Effector memory CD8-positive, alpha-beta T cell (primary cell): ENCODE measurements at regions not wholly inside any gene's neighbourhood (a gene's known extent, or its start where the extent isn't known, plus 50 kb on each side); places are given as distances from the start of the nearest gene placed in this dataset.

Source experiments
- ATAC-seq: fragments of 150-1000 bp; cut with Tn5 transposase; replicated peaks from 2 replicates; pipeline ENCODE4 v1.10.0; 2021; ENCODE audit warnings: mild to moderate bottlenecking, moderate library complexity
- DNase-seq, 3 experiments: peaks; one replicate each; pipeline ENCODE4 v3.0.0; 2021
- H3K27ac Mint-ChIP-seq, 2 donors: one replicate each; pipeline ENCODE4 v1.8.0; 2022; ENCODE audit warnings: mild to moderate bottlenecking in 2 of 2, mixed read lengths in 2 of 2, moderate library complexity in 2 of 2
- H3K27me3 Mint-ChIP-seq, 2 donors: one replicate each; pipeline ENCODE4 v1.8.0; 2022; ENCODE audit warnings: mixed read lengths in 2 of 2
- H3K36me3 Mint-ChIP-seq: one replicate; pipeline ENCODE4 v1.8.0; 2022; ENCODE audit warnings: mild to moderate bottlenecking, moderate library complexity, mixed read lengths; ENCODE audit not compliant: insufficient read depth
- H3K4me1 Mint-ChIP-seq, 2 donors: one replicate each; pipeline ENCODE4 v1.8.0; 2022; ENCODE audit warnings: low read depth in 2 of 2, mixed read lengths in 2 of 2
- H3K4me3 Mint-ChIP-seq, 2 donors: one replicate each; pipeline ENCODE4 v1.8.0; 2022; ENCODE audit warnings: mild to moderate bottlenecking in 2 of 2, mixed read lengths in 2 of 2, moderate library complexity in 2 of 2
- H3K9me3 Mint-ChIP-seq, 2 donors: one replicate each; pipeline ENCODE4 v1.8.0; 2022; ENCODE audit warnings: mixed read lengths in 2 of 2

DNA sequence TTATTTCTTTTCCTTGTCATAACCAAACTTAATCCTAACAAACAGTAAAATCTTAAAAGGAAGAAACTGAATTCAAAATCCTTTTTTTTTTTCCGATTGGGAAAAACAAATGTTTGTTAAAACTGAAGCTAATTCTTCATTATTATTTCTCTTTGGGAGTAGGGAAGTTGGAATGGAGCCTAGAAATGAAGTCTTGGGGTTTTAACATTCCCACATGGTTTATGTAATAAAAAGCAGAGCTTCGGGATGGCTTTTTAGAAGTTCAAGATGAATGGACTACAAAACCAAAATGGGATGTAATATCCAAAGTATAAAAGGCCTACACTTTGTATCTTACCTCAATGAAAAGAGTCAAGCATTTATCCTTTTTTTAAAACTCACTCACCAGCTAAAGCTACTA lies 189.0 kb upstream of the TMC3 start:
- Mint-ChIP-seq H3K9me3 (peaks cover 0 to 2% of the 10 kb centered on the region in 2 donors), H3K4me1 (no peaks in the 10 kb centered on the region), H3K36me3 (no peaks in the 10 kb centered on the region), H3K27ac (no peak overlapping the region), H3K27me3 (peaks cover 16 to 23% of the 10 kb centered on the region in 2 donors), H3K4me3 (no peak overlapping the region)
- ATAC-seq (no peak), DNase-seq (no peak)

- ATAC-seq (no peak), DNase-seq (no peak)
- no peak overlapping the region for H3K4me3 Mint-ChIP-seq
- peaks cover 34 to 37% of the 10 kb centered on the region in 2 donors for H3K27me3 Mint-ChIP-seq
- H3K36me3 Mint-ChIP-seq = no peaks in the 10 kb centered on the region
- peaks cover 0 to 8% of the 10 kb centered on the region in 2 donors for H3K9me3 Mint-ChIP-seq
- no peak overlapping the region for H3K27ac Mint-ChIP-seq
- no peaks in the 10 kb centered on the region for H3K4me1 Mint-ChIP-seq
Measured at GRCh38 chr15:81560405-81560804, 186.4 kb upstream of the TMC3 start.

DNA sequence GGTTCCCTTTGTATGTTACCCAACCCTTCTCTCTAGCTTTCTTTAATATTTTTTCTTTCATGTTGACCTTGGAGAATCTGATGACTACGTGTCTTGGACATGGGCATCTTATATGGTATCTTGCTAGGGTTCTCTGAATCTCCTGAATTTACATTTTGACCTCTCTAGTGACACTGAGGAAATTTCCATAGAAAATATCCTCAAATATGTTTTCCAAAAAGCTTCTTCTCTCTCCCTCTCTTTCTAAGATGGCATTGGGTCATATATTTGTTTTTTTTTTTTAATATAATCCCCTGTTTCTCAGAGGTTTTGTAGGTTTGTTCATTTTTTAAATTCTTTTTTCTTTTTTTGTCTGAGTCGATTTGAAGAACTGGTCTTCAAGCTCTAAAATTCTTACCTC lies 184.0 kb upstream of the TMC3 start:
- H3K4me1 Mint-ChIP-seq = no peaks in the 10 kb centered on the region
- no peak for DNase-seq

DNA sequence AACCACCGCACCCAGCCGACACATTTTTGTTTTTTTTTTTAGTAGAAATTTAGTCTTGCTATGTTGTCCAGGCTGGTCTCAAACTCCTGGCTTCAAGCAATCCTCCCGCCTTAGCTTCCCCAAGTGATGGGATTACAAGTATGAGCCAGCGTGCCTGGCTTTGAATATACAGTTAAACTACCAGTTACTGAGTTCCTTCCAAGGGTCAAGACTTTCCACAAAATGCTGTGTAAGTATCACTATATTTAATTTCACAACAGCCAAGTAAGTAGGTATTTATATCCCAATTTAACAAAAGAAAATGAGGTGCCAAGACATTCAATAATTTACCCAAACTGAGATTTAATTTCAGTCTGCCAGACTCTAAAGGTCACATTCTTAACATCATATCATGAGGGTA lies 181.3 kb upstream of the TMC3 start:
- H3K36me3 Mint-ChIP-seq = no peaks in the 10 kb centered on the region
- H3K4me3 Mint-ChIP-seq = no peak overlapping the region
- peaks cover 40 to 52% of the 10 kb centered on the region in 2 donors for H3K27me3 Mint-ChIP-seq
- H3K27ac Mint-ChIP-seq = no peak overlapping the region
- ATAC-seq (no peak), DNase-seq (no peak)
- H3K4me1 Mint-ChIP-seq = no peaks in the 10 kb centered on the region
- peaks cover 0 to 8% of the 10 kb centered on the region in 2 donors for H3K9me3 Mint-ChIP-seq

More for the DNA sequence above, 184.0 kb upstream of the TMC3 start:
- H3K36me3 Mint-ChIP-seq = no peaks in the 10 kb centered on the region
- H3K27ac Mint-ChIP-seq = no peak overlapping the region
- no peak overlapping the region for H3K4me3 Mint-ChIP-seq
- ATAC-seq = no peak
- H3K27me3 Mint-ChIP-seq = peaks cover 43 to 53% of the 10 kb centered on the region in 2 donors
- H3K9me3 Mint-ChIP-seq = peaks cover 0 to 8% of the 10 kb centered on the region in 2 donors

DNA sequence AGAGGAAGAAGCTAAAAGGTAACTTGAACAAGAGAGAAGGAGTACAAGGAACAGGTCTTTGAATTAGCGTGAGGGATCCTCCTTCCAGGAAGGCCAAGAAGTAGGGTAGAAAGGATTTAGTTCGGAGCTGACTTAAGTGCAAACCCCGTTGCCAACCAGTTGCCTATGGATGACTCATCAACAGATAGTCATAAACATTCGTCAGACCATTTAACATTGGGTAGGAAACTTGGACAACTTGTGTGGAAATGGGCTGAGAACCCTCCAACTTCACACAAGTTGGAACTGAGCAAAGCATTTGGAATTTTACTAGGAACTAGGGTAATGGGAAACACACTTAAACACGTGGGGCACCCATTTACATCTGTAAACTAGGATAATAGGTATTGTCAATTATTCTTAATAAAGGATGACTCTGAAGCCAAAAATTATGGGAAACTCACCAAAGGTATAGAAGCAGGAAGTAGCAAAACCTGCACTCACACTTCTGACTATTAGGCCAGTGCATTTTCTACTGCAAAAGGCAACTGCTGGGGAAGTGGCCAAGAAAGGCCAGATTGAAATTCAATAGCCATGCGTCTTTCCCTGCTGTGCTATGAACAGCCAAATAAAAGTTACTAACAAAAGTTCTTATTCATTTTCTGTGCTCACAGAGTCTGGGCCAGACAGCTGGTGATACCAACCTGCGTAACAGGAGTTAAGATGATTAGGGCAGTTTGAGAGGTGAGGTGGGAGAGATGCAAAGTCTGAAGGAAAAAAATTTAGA lies 174.5 kb upstream of the TMC3 start:
- Mint-ChIP-seq H3K27me3 (peaks cover 13 to 18% of the 10 kb centered on the region in 2 donors), H3K9me3 (no peaks in the 10 kb centered on the region), H3K4me1 (no peaks in the 10 kb centered on the region), H3K36me3 (no peaks in the 10 kb centered on the region), H3K27ac (no peak overlapping the region), H3K4me3 (no peak overlapping the region)
- ATAC-seq (no peak), DNase-seq (no peak)

GRCh38 chr15:81547521-81548132 lies 173.6 kb upstream of the TMC3 start:
- Mint-ChIP-seq H3K4me3 (no peak overlapping the region), H3K27ac (no peak overlapping the region), H3K27me3 (peaks cover 10 to 13% of the 10 kb centered on the region in 2 donors), H3K4me1 (no peaks in the 10 kb centered on the region), H3K9me3 (no peaks in the 10 kb centered on the region), H3K36me3 (no peaks in the 10 kb centered on the region)
- no peak for ATAC-seq
- no peak for DNase-seq

DNA sequence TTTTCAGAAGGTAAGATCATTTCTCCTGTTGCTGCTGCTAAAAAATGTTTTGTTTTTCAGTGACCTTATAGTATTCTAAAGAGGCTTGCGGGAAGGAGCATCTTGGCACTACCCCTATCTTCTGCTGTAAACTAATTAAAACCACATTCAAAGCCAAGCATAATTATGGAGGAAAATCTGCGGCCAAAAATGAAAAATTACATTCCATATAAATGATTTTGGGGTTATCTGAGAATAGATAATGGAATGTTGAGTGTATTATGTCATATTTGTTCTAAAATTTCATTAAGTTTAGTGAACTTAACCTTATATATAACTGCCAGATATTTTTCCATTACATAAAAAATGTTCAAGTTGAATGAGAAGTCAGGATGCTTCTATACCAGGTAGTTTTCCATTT lies 170.4 kb upstream of the TMC3 start:
- Mint-ChIP-seq H3K27ac (no peak overlapping the region), H3K9me3 (no peaks in the 10 kb centered on the region), H3K27me3 (peaks cover 13 to 24% of the 10 kb centered on the region in 2 donors), H3K4me1 (no peaks in the 10 kb centered on the region), H3K36me3 (no peaks in the 10 kb centered on the region), H3K4me3 (no peak overlapping the region)
- no peak for DNase-seq
- ATAC-seq = no peak

DNA sequence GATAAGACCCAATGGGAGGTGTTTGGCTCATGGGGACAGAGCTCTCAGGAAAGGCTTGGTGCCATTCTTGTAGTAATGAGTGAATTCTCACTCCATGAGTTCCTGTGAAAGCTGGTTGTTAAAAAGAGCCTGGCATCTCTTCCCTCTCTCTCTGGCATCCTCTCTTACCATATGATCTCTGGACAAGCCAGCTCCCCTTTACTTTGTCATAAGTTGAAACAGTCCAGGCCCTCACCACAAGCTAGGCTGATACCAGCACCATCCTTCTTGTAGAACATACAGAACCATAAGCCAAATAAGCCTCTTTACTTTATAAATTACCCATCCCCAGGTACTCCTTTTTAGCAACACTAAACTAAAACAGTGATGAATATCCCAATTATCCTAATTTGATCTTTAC lies 166.9 kb upstream of the TMC3 start:
- Mint-ChIP-seq H3K36me3 (no peaks in the 10 kb centered on the region), H3K9me3 (no peaks in the 10 kb centered on the region), H3K4me3 (no peak overlapping the region)

GRCh38 chr15:81536356-81536755 lies 162.3 kb upstream of the TMC3 start:
- Mint-ChIP-seq H3K36me3 (no peaks in the 10 kb centered on the region), H3K27me3 (peaks cover 52 to 59% of the 10 kb centered on the region in 2 donors), H3K4me1 (no peaks in the 10 kb centered on the region), H3K27ac (no peak overlapping the region), H3K4me3 (no peak overlapping the region), H3K9me3 (no peaks in the 10 kb centered on the region)
- ATAC-seq = no peak
- no peak for DNase-seq

More for the DNA sequence above, 166.9 kb upstream of the TMC3 start:
- ATAC-seq = no peak
- Mint-ChIP-seq H3K4me1 (no peaks in the 10 kb centered on the region), H3K27ac (no peak overlapping the region), H3K27me3 (peaks cover 29 to 41% of the 10 kb centered on the region in 2 donors)
- DNase-seq = no peak

DNA sequence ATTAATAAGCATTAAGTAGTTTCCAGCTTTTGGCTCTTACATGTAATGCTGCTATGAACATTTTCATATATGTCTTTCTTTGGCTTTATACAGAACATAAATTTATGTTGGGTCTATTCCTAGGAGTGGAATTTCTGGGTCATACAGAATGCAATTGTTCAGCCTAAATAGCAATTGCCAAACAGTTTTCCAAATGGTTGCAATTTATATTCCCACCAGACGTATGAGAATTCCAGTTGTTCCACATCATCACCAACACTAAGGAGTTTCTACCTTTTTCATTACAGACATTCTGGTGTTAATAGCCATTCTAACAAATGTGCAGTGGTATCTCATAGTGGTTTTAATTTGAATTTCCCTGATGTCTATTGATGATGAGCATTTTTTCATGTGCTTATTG lies 160.1 kb upstream of the TMC3 start:
- no peak for ATAC-seq
- Mint-ChIP-seq H3K4me3 (no peak overlapping the region), H3K4me1 (no peaks in the 10 kb centered on the region), H3K36me3 (no peaks in the 10 kb centered on the region), H3K9me3 (no peaks in the 10 kb centered on the region), H3K27ac (no peak overlapping the region), H3K27me3 (peaks cover 42 to 56% of the 10 kb centered on the region in 2 donors)
- DNase-seq = no peak

DNA sequence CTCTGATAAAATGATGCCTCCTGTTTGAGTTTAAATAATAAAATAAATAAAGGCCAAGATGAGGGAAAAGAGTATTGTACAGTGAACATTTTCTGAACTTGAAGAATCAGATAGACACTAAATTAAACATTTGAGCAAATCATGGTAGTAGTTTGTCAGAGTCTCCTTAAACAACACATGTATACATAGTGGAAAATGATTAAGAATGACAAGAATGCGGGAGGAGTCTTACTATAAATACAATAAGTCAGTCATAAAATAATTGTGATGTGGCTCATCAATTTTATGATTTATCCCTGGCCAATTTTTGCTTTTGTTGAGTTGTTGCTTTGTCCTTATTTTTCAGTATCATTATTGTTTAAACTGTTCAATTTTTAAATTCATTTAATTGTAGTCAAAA lies 158.0 kb upstream of the TMC3 start:
- Mint-ChIP-seq H3K4me1 (no peaks in the 10 kb centered on the region), H3K27ac (no peak overlapping the region), H3K9me3 (no peaks in the 10 kb centered on the region), H3K4me3 (no peak overlapping the region), H3K27me3 (peaks cover 34 to 47% of the 10 kb centered on the region in 2 donors), H3K36me3 (no peaks in the 10 kb centered on the region)
- DNase-seq = no peak
- no peak for ATAC-seq

GRCh38 chr15:81531109-81531592 lies 157.1 kb upstream of the TMC3 start:
- no peak overlapping the region for H3K4me3 Mint-ChIP-seq
- no peak overlapping the region for H3K27ac Mint-ChIP-seq
- DNase-seq = no peak
- peaks cover 26 to 49% of the 10 kb centered on the region in 2 donors for H3K27me3 Mint-ChIP-seq
- no peaks in the 10 kb centered on the region for H3K36me3 Mint-ChIP-seq
- no peak for ATAC-seq
- H3K4me1 Mint-ChIP-seq = no peaks in the 10 kb centered on the region
- no peaks in the 10 kb centered on the region for H3K9me3 Mint-ChIP-seq

DNA sequence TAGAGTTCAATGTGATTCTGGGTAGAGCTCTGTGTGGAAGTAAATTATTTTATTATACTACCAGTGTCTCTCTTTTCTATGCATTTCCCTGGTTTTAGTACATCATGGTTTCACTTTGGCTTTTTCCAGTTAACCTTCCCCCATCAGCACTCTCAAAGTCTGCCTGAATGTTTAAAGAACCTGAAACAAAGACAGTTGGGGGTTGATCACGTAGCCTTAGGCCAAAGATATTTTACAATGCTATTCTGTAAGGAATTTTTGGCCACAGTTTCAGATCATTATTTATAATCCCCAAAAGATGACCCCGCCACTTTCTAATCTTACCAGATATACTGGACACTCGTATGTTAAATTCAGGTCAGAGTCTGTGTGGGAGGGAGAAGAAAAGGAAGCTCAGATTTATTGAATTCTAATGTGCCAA lies 156.3 kb upstream of the TMC3 start:
- ATAC-seq = no peak
- Mint-ChIP-seq H3K9me3 (no peaks in the 10 kb centered on the region), H3K36me3 (no peaks in the 10 kb centered on the region), H3K27me3 (peaks cover 18 to 41% of the 10 kb centered on the region in 2 donors), H3K27ac (no peak overlapping the region), H3K4me3 (no peak overlapping the region), H3K4me1 (no peaks in the 10 kb centered on the region)
- DNase-seq = no peak

DNA sequence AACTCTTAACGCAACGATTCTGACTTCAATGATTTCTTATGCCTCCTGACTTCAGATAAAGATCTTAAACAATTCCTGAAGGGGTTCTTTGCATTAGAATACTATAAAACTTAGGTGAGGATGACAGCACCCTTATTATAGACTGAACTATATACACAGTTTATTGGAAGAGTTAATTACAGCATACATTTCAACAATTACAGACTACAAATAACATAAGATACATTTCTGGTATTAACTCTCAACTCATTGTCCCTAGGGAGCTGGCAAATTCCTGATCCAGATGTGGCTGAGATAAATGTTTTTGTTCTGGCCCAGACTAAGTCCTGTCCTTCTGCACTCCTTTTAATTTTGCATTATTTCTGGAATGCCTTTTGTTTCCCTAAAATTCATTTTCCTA lies 155.5 kb upstream of the TMC3 start:
- H3K9me3 Mint-ChIP-seq = no peaks in the 10 kb centered on the region
- DNase-seq (no peak), ATAC-seq (no peak)
- no peaks in the 10 kb centered on the region for H3K4me1 Mint-ChIP-seq
- H3K4me3 Mint-ChIP-seq = no peak overlapping the region
- H3K36me3 Mint-ChIP-seq = no peaks in the 10 kb centered on the region
- H3K27me3 Mint-ChIP-seq = peaks cover 15 to 41% of the 10 kb centered on the region in 2 donors
- no peak overlapping the region for H3K27ac Mint-ChIP-seq
